ENCODE measurements at regions not wholly inside any gene's neighbourhood (a gene's known extent, or its start where the extent isn't known, plus 50 kb on each side); places are given as distances from the start of the nearest gene placed in this dataset.

DNA sequence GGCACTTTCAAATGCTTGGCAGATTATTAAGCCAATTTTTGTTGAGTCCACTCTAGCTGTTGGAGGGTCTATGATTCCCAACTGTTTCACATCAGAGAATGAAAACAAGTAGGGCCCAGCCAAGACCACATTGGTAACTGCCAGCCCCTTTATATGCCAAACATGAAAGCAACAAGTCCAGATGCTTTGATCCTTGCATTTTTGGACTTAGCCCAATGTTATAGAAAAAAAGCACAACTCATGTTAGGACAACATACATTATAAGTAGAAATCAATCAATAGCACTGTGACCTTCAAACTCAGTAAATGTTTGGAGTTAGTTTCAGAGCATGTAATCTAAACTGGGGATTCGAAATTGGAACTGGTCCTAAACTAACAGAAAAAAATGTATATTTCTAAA, 674.7 kb downstream of the MECOM start (continued):
- TF ChIP-seq PAX8 (CRISPR knock-in tag; IDR thresholded peaks at IDR 0.05; ENCODE audit: borderline replicate concordance) (no peak), E2F2 (CRISPR knock-in tag; IDR thresholded peaks at IDR 0.05; ENCODE audit: borderline replicate concordance) (no peak), SIN3A (IDR thresholded peaks at IDR 0.05; ENCODE audit: borderline replicate concordance, low read depth, low read length) (no peak), KLF9 (CRISPR knock-in tag; IDR thresholded peaks at IDR 0.05; ENCODE audit: low read depth) (no peak), CREB3 (CRISPR knock-in tag; IDR thresholded peaks at IDR 0.05) (no peak), FIP1L1 (IDR thresholded peaks at IDR 0.05; ENCODE audit: borderline replicate concordance, insufficient read depth, low read depth, low read length) (no peak), CREBL2 (CRISPR knock-in tag; IDR thresholded peaks at IDR 0.05; ENCODE audit: borderline replicate concordance) (no peak), ZNF207 (IDR thresholded peaks at IDR 0.05; ENCODE audit: borderline replicate concordance) (no peak), HNRNPLL (IDR thresholded peaks at IDR 0.05; ENCODE audit: low read depth, low read length, poor library complexity, severe bottlenecking) (no peak), MIXL1 (CRISPR knock-in tag; IDR thresholded peaks at IDR 0.05) (peak; percentile 91), ZMAT3 (CRISPR knock-in tag; conservative IDR thresholded peaks at IDR 0.05) (no peak), AGO1 (IDR thresholded peaks at IDR 0.05; ENCODE audit: low read depth, low read length, poor library complexity, severe bottlenecking) (no peak), NFYC (CRISPR knock-in tag; IDR thresholded peaks at IDR 0.05) (no peak), ZNF598 (CRISPR knock-in tag; IDR thresholded peaks at IDR 0.05; ENCODE audit: borderline replicate concordance) (no peak), NR2F2 (IDR thresholded peaks at IDR 0.05; ENCODE audit: borderline replicate concordance, low read depth) (peak; percentile 84), HNRNPK (IDR thresholded peaks at IDR 0.05; ENCODE audit: low read depth, low read length, poor library complexity, severe bottlenecking) (no peak), ZFP90 (CRISPR knock-in tag; IDR thresholded peaks at IDR 0.05; ENCODE audit: borderline replicate concordance) (no peak), CEBPB (IDR thresholded peaks at IDR 0.05; ENCODE audit: borderline replicate concordance, low read depth, low read length) (no peak), ZNF225 (CRISPR knock-in tag; IDR thresholded peaks at IDR 0.05) (no peak)
- TF ChIP-seq, protein P1, sequence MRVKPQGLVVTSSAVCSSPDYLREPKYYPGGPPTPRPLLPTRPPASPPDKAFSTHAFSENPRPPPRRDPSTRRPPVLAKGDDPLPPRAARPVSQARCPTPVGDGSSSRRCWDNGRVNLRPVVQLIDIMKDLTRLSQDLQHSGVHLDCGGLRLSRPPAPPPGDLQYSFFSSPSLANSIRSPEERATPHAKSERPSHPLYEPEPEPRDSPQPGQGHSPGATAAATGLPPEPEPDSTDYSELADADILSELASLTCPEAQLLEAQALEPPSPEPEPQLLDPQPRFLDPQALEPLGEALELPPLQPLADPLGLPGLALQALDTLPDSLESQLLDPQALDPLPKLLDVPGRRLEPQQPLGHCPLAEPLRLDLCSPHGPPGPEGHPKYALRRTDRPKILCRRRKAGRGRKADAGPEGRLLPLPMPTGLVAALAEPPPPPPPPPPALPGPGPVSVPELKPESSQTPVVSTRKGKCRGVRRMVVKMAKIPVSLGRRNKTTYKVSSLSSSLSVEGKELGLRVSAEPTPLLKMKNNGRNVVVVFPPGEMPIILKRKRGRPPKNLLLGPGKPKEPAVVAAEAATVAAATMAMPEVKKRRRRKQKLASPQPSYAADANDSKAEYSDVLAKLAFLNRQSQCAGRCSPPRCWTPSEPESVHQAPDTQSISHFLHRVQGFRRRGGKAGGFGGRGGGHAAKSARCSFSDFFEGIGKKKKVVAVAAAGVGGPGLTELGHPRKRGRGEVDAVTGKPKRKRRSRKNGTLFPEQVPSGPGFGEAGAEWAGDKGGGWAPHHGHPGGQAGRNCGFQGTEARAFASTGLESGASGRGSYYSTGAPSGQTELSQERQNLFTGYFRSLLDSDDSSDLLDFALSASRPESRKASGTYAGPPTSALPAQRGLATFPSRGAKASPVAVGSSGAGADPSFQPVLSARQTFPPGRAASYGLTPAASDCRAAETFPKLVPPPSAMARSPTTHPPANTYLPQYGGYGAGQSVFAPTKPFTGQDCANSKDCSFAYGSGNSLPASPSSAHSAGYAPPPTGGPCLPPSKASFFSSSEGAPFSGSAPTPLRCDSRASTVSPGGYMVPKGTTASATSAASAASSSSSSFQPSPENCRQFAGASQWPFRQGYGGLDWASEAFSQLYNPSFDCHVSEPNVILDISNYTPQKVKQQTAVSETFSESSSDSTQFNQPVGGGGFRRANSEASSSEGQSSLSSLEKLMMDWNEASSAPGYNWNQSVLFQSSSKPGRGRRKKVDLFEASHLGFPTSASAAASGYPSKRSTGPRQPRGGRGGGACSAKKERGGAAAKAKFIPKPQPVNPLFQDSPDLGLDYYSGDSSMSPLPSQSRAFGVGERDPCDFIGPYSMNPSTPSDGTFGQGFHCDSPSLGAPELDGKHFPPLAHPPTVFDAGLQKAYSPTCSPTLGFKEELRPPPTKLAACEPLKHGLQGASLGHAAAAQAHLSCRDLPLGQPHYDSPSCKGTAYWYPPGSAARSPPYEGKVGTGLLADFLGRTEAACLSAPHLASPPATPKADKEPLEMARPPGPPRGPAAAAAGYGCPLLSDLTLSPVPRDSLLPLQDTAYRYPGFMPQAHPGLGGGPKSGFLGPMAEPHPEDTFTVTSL (CRISPR knock-in tag; IDR thresholded peaks at IDR 0.05; ENCODE audit: borderline replicate concordance) = peak; percentile 98
